Adipocyte (in vitro differentiated cells): ENCODE measurements at regions not wholly inside any gene's neighbourhood (a gene's known extent, or its start where the extent isn't known, plus 50 kb on each side); places are given as distances from the start of the nearest gene placed in this dataset.
A peak's percentile ranks its signal among the peaks of the same experiment; 100 is the strongest.

Experiments used
- DNase-seq: peaks from one replicate; pipeline ENCODE4 v3.0.0-alpha.2; 2015; ENCODE audit warnings: low read depth
- H3K27me3 ChIP-seq: replicated peaks from 2 replicates; pipeline ENCODE4 v1.7.0; 2013; ENCODE audit warnings: mild to moderate bottlenecking, low read length, moderate library complexity; ENCODE audit not compliant: control insufficient read depth, insufficient read depth
- H3K36me3 ChIP-seq: 2 replicates; pipeline ENCODE4 v1.7.0; 2013; ENCODE audit warnings: low read length, mild to moderate bottlenecking, moderate library complexity; ENCODE audit not compliant: control insufficient read depth, insufficient read depth, severe bottlenecking
- H3K4me1 ChIP-seq: 2 replicates; pipeline ENCODE4 v1.7.0; 2013; ENCODE audit warnings: mild to moderate bottlenecking, low read length, moderate library complexity; ENCODE audit not compliant: control insufficient read depth, insufficient read depth
- H3K4me3 ChIP-seq: 2 replicates; pipeline ENCODE4 v1.7.0; 2013; ENCODE audit warnings: mild to moderate bottlenecking, low read length, moderate library complexity
- H3K9ac ChIP-seq: 2 replicates; pipeline ENCODE4 v1.7.0; 2013; ENCODE audit warnings: mild to moderate bottlenecking, low read length, moderate library complexity
- H3K9me3 ChIP-seq: 2 replicates; pipeline ENCODE4 v1.7.0; 2013; ENCODE audit warnings: mild to moderate bottlenecking, low read length, moderate library complexity; ENCODE audit not compliant: control insufficient read depth

DNA sequence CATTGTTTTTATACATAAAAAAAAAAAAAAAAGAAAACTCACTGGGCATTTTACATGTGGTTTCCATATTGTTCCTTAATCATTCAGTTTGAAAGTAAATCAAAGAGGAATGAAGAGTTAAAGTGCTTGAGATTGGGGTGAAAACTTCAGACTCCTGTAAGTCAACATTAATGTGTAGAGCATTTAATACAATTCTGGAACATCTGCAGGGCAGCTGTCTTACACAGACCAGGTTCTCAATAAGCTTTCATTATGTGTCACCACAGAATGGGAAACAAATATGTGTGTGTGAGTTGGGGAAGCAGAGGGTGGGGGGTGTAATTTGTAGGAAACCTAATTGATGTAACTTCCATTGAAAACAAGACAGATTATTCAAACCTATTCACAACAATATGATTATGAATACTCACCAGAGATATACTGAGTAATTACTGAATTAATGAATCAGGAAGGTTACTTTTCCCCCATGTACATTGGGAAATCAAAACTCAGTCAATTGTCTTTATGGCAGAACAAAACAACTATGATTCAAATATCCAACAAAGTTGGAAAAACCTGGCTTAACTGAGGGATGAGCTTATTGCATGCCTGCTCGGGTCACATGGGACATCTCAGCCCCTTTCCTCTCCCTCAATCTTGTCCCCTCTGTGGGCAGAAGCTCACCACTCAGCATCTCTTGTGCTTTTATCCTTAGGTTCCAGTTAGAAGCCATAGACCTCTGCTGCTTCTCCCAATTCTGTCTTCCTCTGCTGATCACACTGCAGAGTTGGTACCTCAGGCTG lies 281.2 kb upstream of the THBS1 start:
- Histone ChIP-seq H3K4me3 (no peak overlapping the region), H3K36me3 (no peaks in the 10 kb centered on the region), H3K27me3 (no peaks in the 10 kb centered on the region), H3K9me3 (no peaks in the 10 kb centered on the region), H3K4me1 (peaks cover 39% of the 10 kb centered on the region), H3K9ac (peak overlapping the region; percentile 86)
- DNase-seq: no peak

DNA sequence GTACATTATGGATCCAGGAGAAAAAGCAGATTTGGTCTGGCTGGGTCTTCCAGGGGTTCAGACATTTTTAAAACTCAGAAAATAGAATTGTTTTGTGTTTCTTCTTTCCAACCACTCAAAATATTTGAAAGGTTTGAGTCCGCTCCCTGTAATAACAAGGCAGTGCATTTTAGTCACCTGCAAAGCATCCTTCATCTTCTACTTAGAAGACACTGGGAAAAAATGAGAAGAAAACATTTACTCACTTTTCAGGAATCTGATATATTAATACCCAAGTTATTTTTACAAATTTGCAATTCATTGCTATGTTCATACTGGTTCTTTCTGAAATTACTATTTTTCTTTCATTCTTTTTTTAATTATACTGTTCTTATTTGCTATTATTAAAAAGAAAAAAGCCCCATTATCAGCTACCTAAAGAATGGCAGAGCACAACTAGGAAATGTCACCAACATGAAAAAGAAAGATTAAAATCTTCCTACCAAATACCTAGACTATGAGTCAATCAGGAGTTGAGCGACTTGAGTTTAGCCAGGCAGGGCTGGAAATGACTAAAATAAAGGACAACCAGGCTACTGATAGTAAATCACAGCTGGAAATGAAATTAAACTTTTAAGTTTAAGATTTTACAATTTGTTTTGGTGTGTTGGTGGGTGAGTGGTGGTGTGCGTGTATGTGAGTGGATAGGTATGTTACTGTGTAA lies 280.3 kb upstream of the THBS1 start:
- H3K4me1 ChIP-seq: peaks cover 39% of the 10 kb centered on the region
- peak; percentile 84 for DNase-seq

DNA sequence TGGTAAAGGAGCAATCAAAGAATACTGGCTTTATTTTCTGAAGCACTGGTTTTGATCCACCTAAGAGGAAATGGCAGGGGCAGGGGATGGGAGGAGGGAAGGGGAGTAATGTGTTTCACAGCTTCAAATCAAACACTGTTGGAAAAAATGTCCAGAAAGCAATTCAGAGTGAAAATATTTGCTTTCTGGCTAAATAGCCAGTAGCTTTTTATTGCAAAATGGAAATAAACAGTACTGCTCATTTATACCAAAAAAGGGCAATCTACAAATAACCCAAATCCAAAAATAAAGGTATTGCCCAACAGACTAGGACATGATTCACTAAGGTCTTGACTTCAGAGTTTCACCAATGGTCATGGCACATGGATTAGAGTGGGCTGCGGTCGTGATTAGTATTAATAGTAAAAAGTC lies 279.3 kb upstream of the THBS1 start:
- peak overlapping the region; percentile 86 for H3K9ac ChIP-seq
- H3K36me3 ChIP-seq: no peaks in the 10 kb centered on the region
- peaks cover 39% of the 10 kb centered on the region for H3K4me1 ChIP-seq
- H3K4me3 ChIP-seq: peak overlapping the region; percentile 46
- H3K9me3 ChIP-seq: no peaks in the 10 kb centered on the region
- DNase-seq: peak; percentile 91
- H3K27me3 ChIP-seq: no peaks in the 10 kb centered on the region

More for the DNA sequence above, 280.3 kb upstream of the THBS1 start:
- no peaks in the 10 kb centered on the region for H3K9me3 ChIP-seq
- H3K9ac ChIP-seq: peak overlapping the region; percentile 86
- peak overlapping the region; percentile 46 for H3K4me3 ChIP-seq
- H3K36me3 ChIP-seq: no peaks in the 10 kb centered on the region
- H3K27me3 ChIP-seq: no peaks in the 10 kb centered on the region

DNA sequence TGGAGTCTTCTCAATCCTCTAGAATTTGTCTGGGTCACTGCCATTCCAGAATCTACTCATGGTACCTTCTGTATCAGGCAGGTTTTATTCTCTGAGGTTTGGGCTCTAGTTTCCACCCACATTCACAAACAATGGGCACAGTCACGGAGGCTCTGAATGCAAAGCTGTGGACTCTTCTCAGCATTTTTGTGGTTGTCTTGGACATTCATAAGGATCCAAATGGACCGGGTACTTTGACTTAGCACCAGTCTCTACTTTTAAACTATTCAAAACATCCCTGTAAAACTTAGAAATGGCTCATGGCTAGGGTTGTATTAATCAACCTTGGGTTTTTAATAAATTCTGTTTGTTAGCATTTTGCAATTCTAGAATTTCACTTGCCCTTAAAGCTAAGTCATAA lies 277.9 kb upstream of the THBS1 start:
- Histone ChIP-seq H3K4me3 (no peak overlapping the region), H3K4me1 (peaks cover 39% of the 10 kb centered on the region), H3K9ac (peak overlapping the region; percentile 50), H3K36me3 (no peaks in the 10 kb centered on the region), H3K27me3 (no peaks in the 10 kb centered on the region), H3K9me3 (peaks cover 6% of the 10 kb centered on the region)
- DNase-seq: no peak

DNA sequence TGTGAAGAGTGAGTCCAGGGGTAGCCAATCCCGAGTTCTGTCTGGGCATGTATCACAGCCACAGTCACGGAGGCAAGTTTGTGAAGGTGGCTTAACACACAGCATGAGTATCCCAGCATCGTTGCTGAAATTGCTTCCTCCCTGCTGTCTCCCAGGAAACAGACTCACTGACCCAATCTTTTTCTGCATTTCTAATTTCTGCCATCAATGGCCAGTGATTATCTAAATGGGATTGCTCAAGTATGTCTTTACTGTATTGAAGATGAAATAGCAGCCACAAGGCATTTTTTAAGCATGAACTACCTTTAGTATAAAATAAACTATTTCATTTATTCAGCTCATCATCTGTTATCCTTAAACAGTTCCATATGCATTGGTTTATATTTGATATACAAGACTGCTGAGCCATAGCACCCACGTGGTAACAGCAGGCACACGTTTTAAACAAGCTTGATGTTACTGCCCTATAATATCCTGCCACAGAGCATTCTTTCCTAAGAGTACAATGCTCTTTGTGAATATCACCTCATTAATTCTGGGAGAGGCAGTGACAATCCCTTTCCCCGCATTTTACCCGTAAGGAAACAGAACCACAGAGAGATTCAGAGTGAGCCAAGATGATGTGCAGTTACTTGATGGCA lies 276.6 kb upstream of the THBS1 start:
- Histone ChIP-seq H3K4me1 (peaks cover 35% of the 10 kb centered on the region), H3K36me3 (no peaks in the 10 kb centered on the region), H3K9me3 (peaks cover 6% of the 10 kb centered on the region), H3K9ac (no peak overlapping the region), H3K27me3 (no peaks in the 10 kb centered on the region), H3K4me3 (no peak overlapping the region)
- peak; percentile 84 for DNase-seq

DNA sequence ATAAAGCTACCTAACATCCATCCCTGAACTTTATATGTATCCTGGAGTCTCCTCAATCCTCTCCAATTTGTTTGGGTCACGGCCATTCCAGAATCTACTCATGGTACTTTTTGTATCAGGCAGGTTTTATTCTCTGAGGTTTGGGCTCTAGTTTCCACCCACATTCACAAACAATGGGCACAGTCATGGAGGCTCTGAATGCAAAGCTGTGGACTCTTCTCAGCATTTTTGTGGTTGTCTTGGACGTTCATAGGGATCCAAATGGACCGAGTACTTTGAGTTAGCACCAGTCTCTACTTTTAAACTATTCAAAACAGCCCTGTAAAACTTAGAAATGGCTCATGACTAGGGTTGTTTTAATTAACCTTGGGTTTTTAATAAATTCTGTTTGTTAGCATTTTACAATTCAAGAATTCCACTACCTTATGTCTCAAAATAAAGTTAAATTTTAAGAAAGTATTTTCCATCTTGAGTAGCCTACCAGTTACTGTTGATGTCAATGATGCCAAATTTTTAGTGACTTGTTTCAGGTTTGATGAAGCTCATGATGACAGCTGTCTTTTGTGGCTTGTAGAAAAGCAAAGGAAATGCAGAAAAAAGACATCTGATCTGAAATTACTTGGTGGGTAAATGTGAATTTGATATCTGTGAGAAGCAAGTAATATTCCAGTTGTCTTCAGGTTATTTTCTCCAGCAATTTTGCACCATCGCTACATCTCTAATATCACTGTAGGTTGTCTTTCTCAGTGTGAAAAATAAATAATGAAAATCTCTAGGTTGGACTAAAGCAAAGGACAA lies 275.7 kb upstream of the THBS1 start:
- Histone ChIP-seq H3K9me3 (peaks cover 6% of the 10 kb centered on the region), H3K27me3 (no peaks in the 10 kb centered on the region), H3K4me1 (peaks cover 28% of the 10 kb centered on the region), H3K36me3 (no peaks in the 10 kb centered on the region), H3K9ac (no peak overlapping the region), H3K4me3 (no peak overlapping the region)
- no peak for DNase-seq

DNA sequence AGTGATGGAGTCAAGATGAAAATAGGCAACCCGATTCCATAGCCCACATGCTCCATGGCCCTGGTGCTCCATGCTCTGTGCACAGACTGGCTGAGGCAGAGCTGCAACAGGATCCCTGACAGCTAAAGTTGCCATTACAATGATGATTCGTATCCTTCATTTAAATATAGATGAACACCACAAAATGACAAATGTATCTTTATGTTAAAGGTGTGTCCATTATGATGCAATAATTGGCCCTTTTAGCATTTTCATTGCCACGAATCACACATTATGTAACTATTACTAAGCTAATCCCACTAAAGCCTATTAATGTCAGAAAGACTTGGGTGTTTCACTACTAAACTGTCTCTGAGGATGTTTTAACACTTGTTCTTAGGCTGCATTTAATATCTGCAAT lies 270.2 kb upstream of the THBS1 start:
- DNase-seq: no peak
- Histone ChIP-seq H3K9me3 (peaks cover 6% of the 10 kb centered on the region), H3K4me1 (no peaks in the 10 kb centered on the region), H3K4me3 (no peak overlapping the region), H3K27me3 (no peaks in the 10 kb centered on the region), H3K36me3 (no peaks in the 10 kb centered on the region), H3K9ac (no peak overlapping the region)

DNA sequence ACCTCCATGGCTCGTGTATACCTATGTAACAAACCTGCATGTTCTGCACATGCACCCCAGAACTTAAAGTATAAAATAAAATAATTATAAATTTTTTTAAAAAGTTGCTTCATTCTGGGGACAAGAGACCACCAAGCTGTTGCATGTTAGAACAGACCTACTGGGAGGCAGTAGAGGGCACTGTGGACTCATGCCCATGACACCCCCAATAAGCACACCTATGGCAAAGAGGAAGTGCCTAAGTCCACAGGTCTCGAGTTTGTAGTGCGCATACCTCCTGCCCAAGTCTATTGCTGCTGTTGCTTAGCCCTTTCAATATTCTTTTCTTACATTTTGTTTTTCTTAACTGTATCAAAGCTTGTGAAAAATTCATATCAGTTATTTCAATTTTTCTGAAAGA lies 267.9 kb upstream of the THBS1 start:
- Histone ChIP-seq H3K9ac (no peak overlapping the region), H3K4me1 (no peaks in the 10 kb centered on the region), H3K27me3 (no peaks in the 10 kb centered on the region), H3K36me3 (no peaks in the 10 kb centered on the region), H3K9me3 (no peaks in the 10 kb centered on the region), H3K4me3 (no peak overlapping the region)
- DNase-seq: no peak

DNA sequence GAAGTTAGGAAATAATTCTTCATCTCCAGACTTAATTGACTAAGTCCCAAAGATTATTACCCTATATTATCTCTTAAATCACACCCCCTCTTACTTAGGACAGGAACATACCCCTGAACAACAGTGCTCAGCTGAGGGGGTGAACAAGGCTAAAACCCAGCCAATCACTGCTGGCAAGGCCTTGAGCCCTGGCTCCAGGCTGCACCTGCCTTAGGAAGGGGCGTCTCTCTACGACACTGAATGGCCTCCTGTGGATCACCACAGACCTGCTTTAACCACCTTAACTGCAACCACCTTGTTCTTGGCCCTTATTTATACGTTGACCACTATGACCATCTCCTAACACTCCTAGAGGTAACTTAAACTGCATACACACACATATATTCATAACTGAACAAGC lies 267.4 kb upstream of the THBS1 start:
- H3K4me1 ChIP-seq: no peaks in the 10 kb centered on the region
- no peaks in the 10 kb centered on the region for H3K36me3 ChIP-seq
- H3K27me3 ChIP-seq: no peaks in the 10 kb centered on the region
- H3K9ac ChIP-seq: no peak overlapping the region
- no peak overlapping the region for H3K4me3 ChIP-seq
- no peak for DNase-seq
- H3K9me3 ChIP-seq: no peaks in the 10 kb centered on the region

DNA sequence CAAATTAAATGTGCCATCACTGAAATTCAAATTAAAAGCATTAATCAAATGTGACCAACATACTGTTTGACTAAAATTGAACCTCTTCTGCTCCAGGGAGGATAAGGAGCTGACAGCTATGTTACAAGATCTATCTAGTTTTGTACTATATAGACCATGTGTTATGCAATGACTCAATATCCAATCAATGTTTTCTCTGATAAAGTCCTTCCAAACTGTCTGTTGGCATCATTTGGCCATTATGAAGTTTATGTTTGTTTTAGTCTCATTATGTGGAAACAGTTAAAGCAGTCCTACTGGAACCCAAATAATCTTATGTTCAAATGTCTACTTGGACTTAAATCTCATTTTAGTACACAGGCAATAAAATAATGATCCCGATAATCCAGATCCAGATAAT lies 267.0 kb upstream of the THBS1 start:
- Histone ChIP-seq H3K9ac (no peak overlapping the region), H3K9me3 (no peaks in the 10 kb centered on the region), H3K4me3 (no peak overlapping the region)

More for the DNA sequence above, 267.0 kb upstream of the THBS1 start:
- Histone ChIP-seq H3K27me3 (no peaks in the 10 kb centered on the region), H3K36me3 (no peaks in the 10 kb centered on the region), H3K4me1 (no peaks in the 10 kb centered on the region)
- DNase-seq: no peak
